ENCODE measurements at regions not wholly inside any gene's neighbourhood (a gene's known extent, or its start where the extent isn't known, plus 50 kb on each side); places are given as distances from the start of the nearest gene placed in this dataset.

GRCh38 chr20:22861990-22862389 is 173.1 kb upstream of the SSTR4 start:
- TF ChIP-seq, protein P1, sequence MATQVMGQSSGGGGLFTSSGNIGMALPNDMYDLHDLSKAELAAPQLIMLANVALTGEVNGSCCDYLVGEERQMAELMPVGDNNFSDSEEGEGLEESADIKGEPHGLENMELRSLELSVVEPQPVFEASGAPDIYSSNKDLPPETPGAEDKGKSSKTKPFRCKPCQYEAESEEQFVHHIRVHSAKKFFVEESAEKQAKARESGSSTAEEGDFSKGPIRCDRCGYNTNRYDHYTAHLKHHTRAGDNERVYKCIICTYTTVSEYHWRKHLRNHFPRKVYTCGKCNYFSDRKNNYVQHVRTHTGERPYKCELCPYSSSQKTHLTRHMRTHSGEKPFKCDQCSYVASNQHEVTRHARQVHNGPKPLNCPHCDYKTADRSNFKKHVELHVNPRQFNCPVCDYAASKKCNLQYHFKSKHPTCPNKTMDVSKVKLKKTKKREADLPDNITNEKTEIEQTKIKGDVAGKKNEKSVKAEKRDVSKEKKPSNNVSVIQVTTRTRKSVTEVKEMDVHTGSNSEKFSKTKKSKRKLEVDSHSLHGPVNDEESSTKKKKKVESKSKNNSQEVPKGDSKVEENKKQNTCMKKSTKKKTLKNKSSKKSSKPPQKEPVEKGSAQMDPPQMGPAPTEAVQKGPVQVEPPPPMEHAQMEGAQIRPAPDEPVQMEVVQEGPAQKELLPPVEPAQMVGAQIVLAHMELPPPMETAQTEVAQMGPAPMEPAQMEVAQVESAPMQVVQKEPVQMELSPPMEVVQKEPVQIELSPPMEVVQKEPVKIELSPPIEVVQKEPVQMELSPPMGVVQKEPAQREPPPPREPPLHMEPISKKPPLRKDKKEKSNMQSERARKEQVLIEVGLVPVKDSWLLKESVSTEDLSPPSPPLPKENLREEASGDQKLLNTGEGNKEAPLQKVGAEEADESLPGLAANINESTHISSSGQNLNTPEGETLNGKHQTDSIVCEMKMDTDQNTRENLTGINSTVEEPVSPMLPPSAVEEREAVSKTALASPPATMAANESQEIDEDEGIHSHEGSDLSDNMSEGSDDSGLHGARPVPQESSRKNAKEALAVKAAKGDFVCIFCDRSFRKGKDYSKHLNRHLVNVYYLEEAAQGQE (IDR thresholded peaks at IDR 0.05; ENCODE audit: borderline replicate concordance): no peak
- TF ChIP-seq CTCF (IDR thresholded peaks at IDR 0.05; ENCODE audit: poor library complexity, severe bottlenecking) (no peak), EZH2 (IDR thresholded peaks at IDR 0.05; ENCODE audit: borderline replicate concordance, insufficient read depth, low read length, poor library complexity, severe bottlenecking) (no peak), TAF1 (IDR thresholded peaks at IDR 0.05; ENCODE audit: low read depth) (no peak), EP300 (conservative IDR thresholded peaks at IDR 0.05; ENCODE audit: poor library complexity, severe bottlenecking) (no peak), POLR2AphosphoS5 (IDR thresholded peaks at IDR 0.05) (no peak)

Data from neural cell (in vitro differentiated cells).